H1 (cell line): ENCODE measurements at regions not wholly inside any gene's neighbourhood (a gene's known extent, or its start where the extent isn't known, plus 50 kb on each side); places are given as distances from the start of the nearest gene placed in this dataset.

Source experiments
- CEBPB ChIP-seq: IDR thresholded peaks from 2 replicates; pipeline ENCODE4 v1.6.1; 2012; ENCODE audit warnings: low read depth, low read length
- POLR2AphosphoS5 ChIP-seq: IDR thresholded peaks from 2 replicates; pipeline ENCODE4 v1.6.1; 2011; ENCODE audit warnings: low read depth, low read length
- RAD21 ChIP-seq, 2 experiments: IDR thresholded peaks in 1 of 2; conservative IDR thresholded peaks in 1 of 2; 2 replicates each; pipeline ENCODE4 v1.6.1; 2011; ENCODE audit warnings: low read depth in 2 of 2, low read length in 2 of 2, improper control_type of control experiment in 1 of 2, inconsistent platforms in 1 of 2, mild to moderate bottlenecking in 1 of 2, moderate library complexity in 1 of 2
- RNF2 ChIP-seq: fragments of 200-900, 300-1000 bp; sonication (generic); IDR thresholded peaks from 2 replicates; pipeline ENCODE4 v1.7.1; 2016; ENCODE audit warnings: borderline replicate concordance, low read depth, mild to moderate bottlenecking, antibody characterized with exemption, low read length; ENCODE audit not compliant: poor library complexity, severe bottlenecking; ENCODE audit errors: missing control alignments
- RXRA ChIP-seq: IDR thresholded peaks from 2 replicates; pipeline ENCODE4 v1.6.1; 2011; ENCODE audit warnings: low read depth, mild to moderate bottlenecking, low read length, moderate library complexity; ENCODE audit not compliant: insufficient read depth
- TAF1 ChIP-seq: IDR thresholded peaks from 2 replicates; pipeline ENCODE4 v1.6.1; 2011; ENCODE audit warnings: mild to moderate bottlenecking, low read depth, low read length
- TF ChIP-seq, protein P1 (sequence below), 3 experiments: IDR thresholded peaks; 1 replicate in 2 of 3; 2 replicates in 1 of 3; pipeline versions ENCODE4 v1.5.1 to v1.6.1; 2011; ENCODE audit warnings: low read length in 3 of 3, mild to moderate bottlenecking in 3 of 3, inconsistent platforms in 2 of 3, low read depth in 1 of 3, moderate library complexity in 1 of 3; ENCODE audit not compliant: insufficient read depth in 1 of 3; ENCODE audit errors: control extremely low read depth in 1 of 3
- TF ChIP-seq, protein P2 (sequence below): IDR thresholded peaks from 2 replicates; pipeline ENCODE4 v1.6.1; 2011; ENCODE audit warnings: low read length, improper control_type of control experiment

DNA sequence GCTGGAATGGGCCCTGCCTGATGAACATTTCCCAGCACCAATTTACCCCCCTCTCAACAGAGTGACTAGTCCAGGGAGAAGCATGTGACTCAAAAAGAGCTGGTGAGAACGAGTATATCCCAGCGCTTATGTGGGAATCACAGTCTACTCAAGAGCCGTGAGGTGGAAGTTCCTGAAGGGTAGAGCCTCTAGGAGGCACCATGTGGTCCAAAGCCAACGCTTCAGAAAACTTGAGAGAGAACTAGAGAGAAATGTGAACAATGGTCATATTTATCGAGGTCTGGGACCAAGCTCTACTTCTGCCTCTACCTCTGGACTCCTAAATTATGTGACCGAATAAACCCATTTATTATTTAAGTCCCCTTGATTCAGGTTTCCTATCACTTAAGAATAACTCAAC is 111.0 kb upstream of the RAP2B start:
- TF ChIP-seq, protein P1, sequence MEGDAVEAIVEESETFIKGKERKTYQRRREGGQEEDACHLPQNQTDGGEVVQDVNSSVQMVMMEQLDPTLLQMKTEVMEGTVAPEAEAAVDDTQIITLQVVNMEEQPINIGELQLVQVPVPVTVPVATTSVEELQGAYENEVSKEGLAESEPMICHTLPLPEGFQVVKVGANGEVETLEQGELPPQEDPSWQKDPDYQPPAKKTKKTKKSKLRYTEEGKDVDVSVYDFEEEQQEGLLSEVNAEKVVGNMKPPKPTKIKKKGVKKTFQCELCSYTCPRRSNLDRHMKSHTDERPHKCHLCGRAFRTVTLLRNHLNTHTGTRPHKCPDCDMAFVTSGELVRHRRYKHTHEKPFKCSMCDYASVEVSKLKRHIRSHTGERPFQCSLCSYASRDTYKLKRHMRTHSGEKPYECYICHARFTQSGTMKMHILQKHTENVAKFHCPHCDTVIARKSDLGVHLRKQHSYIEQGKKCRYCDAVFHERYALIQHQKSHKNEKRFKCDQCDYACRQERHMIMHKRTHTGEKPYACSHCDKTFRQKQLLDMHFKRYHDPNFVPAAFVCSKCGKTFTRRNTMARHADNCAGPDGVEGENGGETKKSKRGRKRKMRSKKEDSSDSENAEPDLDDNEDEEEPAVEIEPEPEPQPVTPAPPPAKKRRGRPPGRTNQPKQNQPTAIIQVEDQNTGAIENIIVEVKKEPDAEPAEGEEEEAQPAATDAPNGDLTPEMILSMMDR (IDR thresholded peaks at IDR 0.05; ENCODE audit: control extremely low read depth in 1 of 3, insufficient read depth in 1 of 3, low read depth in 1 of 3, low read length in 3 of 3), result no peak
- TF ChIP-seq RAD21 (IDR thresholded peaks at IDR 0.05 in 1 of 2, conservative IDR thresholded peaks at IDR 0.05 in 1 of 2; ENCODE audit: low read depth in 2 of 2, low read length in 2 of 2) (no peak), RNF2 (no peak), CEBPB (no peak), TAF1 (no peak), RXRA (no peak), POLR2AphosphoS5 (no peak)
- TF ChIP-seq, protein P2, sequence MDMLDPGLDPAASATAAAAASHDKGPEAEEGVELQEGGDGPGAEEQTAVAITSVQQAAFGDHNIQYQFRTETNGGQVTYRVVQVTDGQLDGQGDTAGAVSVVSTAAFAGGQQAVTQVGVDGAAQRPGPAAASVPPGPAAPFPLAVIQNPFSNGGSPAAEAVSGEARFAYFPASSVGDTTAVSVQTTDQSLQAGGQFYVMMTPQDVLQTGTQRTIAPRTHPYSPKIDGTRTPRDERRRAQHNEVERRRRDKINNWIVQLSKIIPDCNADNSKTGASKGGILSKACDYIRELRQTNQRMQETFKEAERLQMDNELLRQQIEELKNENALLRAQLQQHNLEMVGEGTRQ, result no peak
